HUES64 (cell line): ENCODE measurements at regions not wholly inside any gene's neighbourhood (a gene's known extent, or its start where the extent isn't known, plus 50 kb on each side); places are given as distances from the start of the nearest gene placed in this dataset.

Source experiments
- H3K27ac ChIP-seq: 2 replicates; pipeline ENCODE4 v1.7.0; 2013; ENCODE audit warnings: low read depth, low read length, inconsistent platforms
- H3K27me3 ChIP-seq: 2 replicates; pipeline ENCODE4 v1.6.1; 2013; ENCODE audit warnings: mild to moderate bottlenecking, low read length; ENCODE audit not compliant: insufficient read depth
- H3K36me3 ChIP-seq: 2 replicates; pipeline ENCODE4 v1.6.1; 2013; ENCODE audit warnings: mild to moderate bottlenecking, low read length; ENCODE audit not compliant: insufficient read depth
- H3K4me1 ChIP-seq: 2 replicates; pipeline ENCODE4 v1.6.1; 2013; ENCODE audit warnings: mild to moderate bottlenecking, low read length, moderate library complexity; ENCODE audit not compliant: insufficient read depth
- H3K4me3 ChIP-seq: 2 replicates; pipeline ENCODE4 v1.5.1; 2013; ENCODE audit warnings: mild to moderate bottlenecking, low read length, moderate library complexity
- H3K9ac ChIP-seq: 2 replicates; pipeline ENCODE4 v1.6.1; 2013; ENCODE audit warnings: mild to moderate bottlenecking, low read depth, low read length
- H3K9me3 ChIP-seq: 2 replicates; pipeline ENCODE4 v1.6.1; 2013; ENCODE audit warnings: low read depth, low read length; ENCODE audit not compliant: insufficient read depth
- WGBS: fragments of 150-250, 120-280 bp; methylation state at CpG from one replicate; pipeline ENCODE4 v1.1.7; 2013; ENCODE audit warnings: missing lambda C conversion rate; 5-methylcytosine and 5-hydroxymethylcytosine counted together

- 90% methylated on average over 5 of the region's 5 CpGs for WGBS
- H3K36me3 ChIP-seq, result no peaks in the 10 kb centered on the region
These were observed 62.3 kb upstream of the DAPL1 start for GRCh38 chr2:158732573-158733429.

GRCh38 chr2:158733430-158733755, 61.7 kb upstream of the DAPL1 start:
- Histone ChIP-seq H3K4me1 (no peaks in the 10 kb centered on the region), H3K27me3 (no peaks in the 10 kb centered on the region), H3K9ac (no peak overlapping the region), H3K4me3 (no peak overlapping the region), H3K27ac (no peak overlapping the region), H3K36me3 (no peaks in the 10 kb centered on the region), H3K9me3 (no peaks in the 10 kb centered on the region)
- 98% methylated on average over 7 of the region's 7 CpGs for WGBS

More at GRCh38 chr2:158732573-158733429, 62.3 kb upstream of the DAPL1 start:
- Histone ChIP-seq H3K27me3 (no peaks in the 10 kb centered on the region), H3K4me1 (no peaks in the 10 kb centered on the region), H3K4me3 (no peak overlapping the region), H3K9ac (no peak overlapping the region), H3K27ac (no peak overlapping the region), H3K9me3 (no peaks in the 10 kb centered on the region)

GRCh38 chr2:158734442-158734841, 60.7 kb upstream of the DAPL1 start:
- Histone ChIP-seq H3K27ac (no peak overlapping the region), H3K27me3 (no peaks in the 10 kb centered on the region), H3K4me3 (no peak overlapping the region), H3K36me3 (no peaks in the 10 kb centered on the region), H3K9me3 (no peaks in the 10 kb centered on the region), H3K4me1 (no peaks in the 10 kb centered on the region), H3K9ac (no peak overlapping the region)
- WGBS, result 88% methylated on average over 7 of the region's 7 CpGs

GRCh38 chr2:158735822-158736580, 59.1 kb upstream of the DAPL1 start:
- H3K9ac ChIP-seq, result no peak overlapping the region
- H3K9me3 ChIP-seq, result no peaks in the 10 kb centered on the region
- no peaks in the 10 kb centered on the region for H3K36me3 ChIP-seq
- H3K27ac ChIP-seq, result no peak overlapping the region
- no peaks in the 10 kb centered on the region for H3K27me3 ChIP-seq
- 91% methylated on average over 5 of the region's 5 CpGs for WGBS
- H3K4me1 ChIP-seq, result no peaks in the 10 kb centered on the region
- no peak overlapping the region for H3K4me3 ChIP-seq

GRCh38 chr2:158738363-158738762, 56.8 kb upstream of the DAPL1 start:
- no peaks in the 10 kb centered on the region for H3K27me3 ChIP-seq
- no peak overlapping the region for H3K4me3 ChIP-seq
- no peak overlapping the region for H3K9ac ChIP-seq
- no peaks in the 10 kb centered on the region for H3K9me3 ChIP-seq
- no peaks in the 10 kb centered on the region; the same call in 1 of the 2 replicates for H3K4me1 ChIP-seq
- WGBS, result 91% methylated on average over 5 of the region's 5 CpGs
- no peaks in the 10 kb centered on the region for H3K36me3 ChIP-seq
- H3K27ac ChIP-seq, result no peak overlapping the region

GRCh38 chr2:158740127-158740526, 55.0 kb upstream of the DAPL1 start:
- H3K9ac ChIP-seq, result no peak overlapping the region
- H3K4me3 ChIP-seq, result no peak overlapping the region
- H3K9me3 ChIP-seq, result no peaks in the 10 kb centered on the region
- no peaks in the 10 kb centered on the region for H3K36me3 ChIP-seq
- H3K27ac ChIP-seq, result no peak overlapping the region
- peaks cover 4% of the 10 kb centered on the region; the same call in 1 of the 2 replicates for H3K4me1 ChIP-seq
- 96% methylated on average over 5 of the region's 5 CpGs for WGBS
- H3K27me3 ChIP-seq, result no peaks in the 10 kb centered on the region

- WGBS, result 98% methylated on average over 4 of the region's 4 CpGs
- H3K4me1 ChIP-seq, result peaks cover 5% of the 10 kb centered on the region; the same call in 1 of the 2 replicates
These were observed 54.5 kb upstream of the DAPL1 start for GRCh38 chr2:158740621-158741020.

GRCh38 chr2:158741625-158742024, 53.5 kb upstream of the DAPL1 start:
- H3K36me3 ChIP-seq, result no peaks in the 10 kb centered on the region
- WGBS, result 93% methylated on average over 8 of the region's 8 CpGs
- H3K4me1 ChIP-seq, result peaks cover 5% of the 10 kb centered on the region; the same call in 1 of the 2 replicates
- H3K4me3 ChIP-seq, result no peak overlapping the region
- H3K27me3 ChIP-seq, result no peaks in the 10 kb centered on the region
- H3K27ac ChIP-seq, result no peak overlapping the region
- H3K9me3 ChIP-seq, result no peaks in the 10 kb centered on the region
- no peak overlapping the region for H3K9ac ChIP-seq

More at GRCh38 chr2:158740621-158741020, 54.5 kb upstream of the DAPL1 start:
- H3K27me3 ChIP-seq, result no peaks in the 10 kb centered on the region
- H3K36me3 ChIP-seq, result no peaks in the 10 kb centered on the region
- H3K4me3 ChIP-seq, result no peak overlapping the region
- H3K9ac ChIP-seq, result no peak overlapping the region
- H3K9me3 ChIP-seq, result no peaks in the 10 kb centered on the region
- H3K27ac ChIP-seq, result no peak overlapping the region

- Histone ChIP-seq H3K36me3 (no peaks in the 10 kb centered on the region), H3K27ac (no peak overlapping the region), H3K9me3 (no peaks in the 10 kb centered on the region), H3K27me3 (no peaks in the 10 kb centered on the region), H3K9ac (no peak overlapping the region), H3K4me3 (no peak overlapping the region), H3K4me1 (peaks cover 5% of the 10 kb centered on the region; the same call in 1 of the 2 replicates)
- WGBS, result 89% methylated on average over 4 of the region's 4 CpGs
These were observed 52.6 kb upstream of the DAPL1 start for GRCh38 chr2:158742536-158742935.

- H3K9ac ChIP-seq, result no peak overlapping the region
- no peaks in the 10 kb centered on the region for H3K9me3 ChIP-seq
- H3K4me1 ChIP-seq, result peaks cover 5% of the 10 kb centered on the region; the same call in 1 of the 2 replicates
- H3K36me3 ChIP-seq, result no peaks in the 10 kb centered on the region
- 90% methylated on average over 4 of the region's 4 CpGs for WGBS
- H3K27ac ChIP-seq, result no peak overlapping the region
- no peak overlapping the region for H3K4me3 ChIP-seq
- H3K27me3 ChIP-seq, result no peaks in the 10 kb centered on the region
These were observed 51.7 kb upstream of the DAPL1 start for GRCh38 chr2:158743466-158743865.

- no peaks in the 10 kb centered on the region for H3K27me3 ChIP-seq
- H3K36me3 ChIP-seq, result no peaks in the 10 kb centered on the region
- no peak overlapping the region for H3K9ac ChIP-seq
- no peak overlapping the region for H3K4me3 ChIP-seq
- no peak overlapping the region for H3K27ac ChIP-seq
- peaks cover 5% of the 10 kb centered on the region; the same call in 1 of the 2 replicates for H3K4me1 ChIP-seq
- H3K9me3 ChIP-seq, result no peaks in the 10 kb centered on the region
These were observed 51.2 kb upstream of the DAPL1 start for GRCh38 chr2:158743879-158744278.
